ENCODE measurements at regions not wholly inside any gene's neighbourhood (a gene's known extent, or its start where the extent isn't known, plus 50 kb on each side); places are given as distances from the start of the nearest gene placed in this dataset.
"Not testable (repeated sequence)": the region's sequence is repeated elsewhere in the genome, so short reads cannot be mapped to it uniquely, and the experiment has no call there.

GRCh38 chr3:181210275-181210674 is 220.7 kb upstream of the DNAJC19 start:
- H3K27ac Mint-ChIP-seq, result no peak overlapping the region
- Histone ChIP-seq H3K27me3 (ENCODE audit: control insufficient read depth, insufficient read depth, low read length) (no peaks in the 10 kb centered on the region), H3K4me3 (ENCODE audit: low read depth, low read length) (no peak overlapping the region), H3K9me3 (ENCODE audit: control insufficient read depth in 2 of 2, low read length in 2 of 2) (no peaks in the 10 kb centered on the region), H3K36me3 (ENCODE audit: control insufficient read depth, insufficient read depth, low read length) (no peaks in the 10 kb centered on the region), H3K27ac (ENCODE audit: insufficient read depth, low read length, poor library complexity, severe bottlenecking) (no peak overlapping the region), H3K4me1 (ENCODE audit: control insufficient read depth, insufficient read depth, low read length, poor library complexity, severe bottlenecking) (no peaks in the 10 kb centered on the region)
- no peaks in the 10 kb centered on the region for H3K4me1 Mint-ChIP-seq
- H3K36me3 Mint-ChIP-seq, result no peaks in the 10 kb centered on the region
- H3K4me3 Mint-ChIP-seq, result no peak overlapping the region
- no peaks in the 10 kb centered on the region for H3K27me3 Mint-ChIP-seq
- ATAC-seq (ENCODE audit: low read depth in 2 of 2) (no peak), DNase-seq (peak in 1 of 3 donors; percentile 5)
- peaks cover 0 to 2% (median 0%) of the 10 kb centered on the region in 7 donors for H3K9me3 Mint-ChIP-seq

- no peak overlapping the region for H3K4me3 Mint-ChIP-seq
- no peaks in the 10 kb centered on the region for H3K36me3 ChIP-seq (ENCODE audit: control insufficient read depth, insufficient read depth, low read length)
- H3K4me3 ChIP-seq (ENCODE audit: low read depth, low read length), result no peak overlapping the region
- H3K4me1 ChIP-seq (ENCODE audit: control insufficient read depth, insufficient read depth, low read length, poor library complexity, severe bottlenecking), result no peaks in the 10 kb centered on the region
- no peak for ATAC-seq (ENCODE audit: low read depth in 2 of 2)
- no peaks in the 10 kb centered on the region for H3K27me3 Mint-ChIP-seq
- no peaks in the 10 kb centered on the region for H3K36me3 Mint-ChIP-seq
- H3K9me3 Mint-ChIP-seq, result peaks cover 0 to 12% (median 3%) of the 10 kb centered on the region in 7 donors
- H3K9me3 ChIP-seq (ENCODE audit: control insufficient read depth in 2 of 2, low read length in 2 of 2), result no peaks in the 10 kb centered on the region
- H3K27ac ChIP-seq (ENCODE audit: insufficient read depth, low read length, poor library complexity, severe bottlenecking), result no peak overlapping the region
- H3K27me3 ChIP-seq (ENCODE audit: control insufficient read depth, insufficient read depth, low read length), result no peaks in the 10 kb centered on the region
- H3K27ac Mint-ChIP-seq, result no peak overlapping the region
- DNase-seq, result no peak
- H3K4me1 Mint-ChIP-seq, result no peaks in the 10 kb centered on the region
Observed at GRCh38 chr3:181189556-181189955, 200.0 kb upstream of the DNAJC19 start.

- no peak overlapping the region for H3K4me3 Mint-ChIP-seq
Observed at GRCh38 chr3:181183764-181184163, 194.2 kb upstream of the DNAJC19 start.

GRCh38 chr3:181183057-181183456 is 193.5 kb upstream of the DNAJC19 start:
- not testable (repeated sequence) for H3K27me3 ChIP-seq (ENCODE audit: control insufficient read depth, insufficient read depth, low read length); H3K27ac ChIP-seq (ENCODE audit: insufficient read depth, low read length, poor library complexity, severe bottlenecking); H3K4me3 ChIP-seq (ENCODE audit: low read depth, low read length); H3K9me3 Mint-ChIP-seq; H3K36me3 Mint-ChIP-seq; H3K4me1 Mint-ChIP-seq; H3K36me3 ChIP-seq (ENCODE audit: control insufficient read depth, insufficient read depth, low read length); H3K27ac Mint-ChIP-seq; H3K4me3 Mint-ChIP-seq; H3K27me3 Mint-ChIP-seq; H3K4me1 ChIP-seq (ENCODE audit: control insufficient read depth, insufficient read depth, low read length, poor library complexity, severe bottlenecking); DNase-seq; ATAC-seq (ENCODE audit: low read depth in 2 of 2); H3K9me3 ChIP-seq (ENCODE audit: control insufficient read depth in 2 of 2, low read length in 2 of 2)

More at GRCh38 chr3:181183764-181184163, 194.2 kb upstream of the DNAJC19 start:
- ATAC-seq (ENCODE audit: low read depth in 2 of 2) (no peak), DNase-seq (no peak)
- Mint-ChIP-seq H3K9me3 (peaks cover 0 to 3% (median 0%) of the 10 kb centered on the region in 7 donors), H3K27me3 (no peaks in the 10 kb centered on the region), H3K4me1 (no peaks in the 10 kb centered on the region), H3K36me3 (no peaks in the 10 kb centered on the region), H3K27ac (no peak overlapping the region)
- Histone ChIP-seq H3K4me3 (ENCODE audit: low read depth, low read length) (no peak overlapping the region), H3K4me1 (ENCODE audit: control insufficient read depth, insufficient read depth, low read length, poor library complexity, severe bottlenecking) (no peaks in the 10 kb centered on the region), H3K9me3 (ENCODE audit: control insufficient read depth in 2 of 2, low read length in 2 of 2) (no peaks in the 10 kb centered on the region), H3K27ac (ENCODE audit: insufficient read depth, low read length, poor library complexity, severe bottlenecking) (no peak overlapping the region), H3K36me3 (ENCODE audit: control insufficient read depth, insufficient read depth, low read length) (no peaks in the 10 kb centered on the region), H3K27me3 (ENCODE audit: control insufficient read depth, insufficient read depth, low read length) (no peaks in the 10 kb centered on the region)

GRCh38 chr3:181178991-181179390 is 189.5 kb upstream of the DNAJC19 start:
- Mint-ChIP-seq H3K4me3 (no peak overlapping the region), H3K4me1 (no peaks in the 10 kb centered on the region), H3K9me3 (peaks cover 0 to 3% (median 0%) of the 10 kb centered on the region in 7 donors), H3K27me3 (no peaks in the 10 kb centered on the region), H3K27ac (no peak overlapping the region), H3K36me3 (no peaks in the 10 kb centered on the region)
- no peaks in the 10 kb centered on the region for H3K9me3 ChIP-seq (ENCODE audit: control insufficient read depth in 2 of 2, low read length in 2 of 2)
- no peak overlapping the region for H3K4me3 ChIP-seq (ENCODE audit: low read depth, low read length)
- no peaks in the 10 kb centered on the region for H3K4me1 ChIP-seq (ENCODE audit: control insufficient read depth, insufficient read depth, low read length, poor library complexity, severe bottlenecking)
- H3K27me3 ChIP-seq (ENCODE audit: control insufficient read depth, insufficient read depth, low read length), result no peaks in the 10 kb centered on the region
- no peak overlapping the region for H3K27ac ChIP-seq (ENCODE audit: insufficient read depth, low read length, poor library complexity, severe bottlenecking)
- H3K36me3 ChIP-seq (ENCODE audit: control insufficient read depth, insufficient read depth, low read length), result no peaks in the 10 kb centered on the region
- no peak for ATAC-seq (ENCODE audit: low read depth in 2 of 2)
- no peak for DNase-seq

GRCh38 chr3:181176601-181177000 is 187.1 kb upstream of the DNAJC19 start:
- H3K4me1 Mint-ChIP-seq, result no peaks in the 10 kb centered on the region
- H3K36me3 Mint-ChIP-seq, result no peaks in the 10 kb centered on the region
- H3K27me3 Mint-ChIP-seq, result peaks cover 4% of the 10 kb centered on the region
- no peaks in the 10 kb centered on the region for H3K27me3 ChIP-seq (ENCODE audit: control insufficient read depth, insufficient read depth, low read length)
- no peak overlapping the region for H3K4me3 ChIP-seq (ENCODE audit: low read depth, low read length)
- DNase-seq, result peak in 1 of 3 donors; percentile 13
- no peak overlapping the region for H3K27ac ChIP-seq (ENCODE audit: insufficient read depth, low read length, poor library complexity, severe bottlenecking)
- H3K4me3 Mint-ChIP-seq, result no peak overlapping the region
- no peak for ATAC-seq (ENCODE audit: low read depth in 2 of 2)
- H3K9me3 ChIP-seq (ENCODE audit: control insufficient read depth in 2 of 2, low read length in 2 of 2), result no peaks in the 10 kb centered on the region
- no peaks in the 10 kb centered on the region for H3K36me3 ChIP-seq (ENCODE audit: control insufficient read depth, insufficient read depth, low read length)
- H3K9me3 Mint-ChIP-seq, result peaks cover 0 to 3% (median 0%) of the 10 kb centered on the region in 7 donors
- no peak overlapping the region for H3K27ac Mint-ChIP-seq
- H3K4me1 ChIP-seq (ENCODE audit: control insufficient read depth, insufficient read depth, low read length, poor library complexity, severe bottlenecking), result no peaks in the 10 kb centered on the region

- DNase-seq (no peak), ATAC-seq (ENCODE audit: low read depth in 2 of 2) (no peak)
- no peaks in the 10 kb centered on the region for H3K36me3 ChIP-seq (ENCODE audit: control insufficient read depth, insufficient read depth, low read length)
- H3K27ac ChIP-seq (ENCODE audit: insufficient read depth, low read length, poor library complexity, severe bottlenecking), result no peak overlapping the region
- Mint-ChIP-seq H3K4me1 (no peaks in the 10 kb centered on the region), H3K27me3 (peaks cover 6% of the 10 kb centered on the region), H3K9me3 (peaks cover 0 to 7% (median 0%) of the 10 kb centered on the region in 7 donors), H3K27ac (no peak overlapping the region), H3K36me3 (no peaks in the 10 kb centered on the region), H3K4me3 (no peak overlapping the region)
- no peaks in the 10 kb centered on the region for H3K27me3 ChIP-seq (ENCODE audit: control insufficient read depth, insufficient read depth, low read length)
- H3K4me1 ChIP-seq (ENCODE audit: control insufficient read depth, insufficient read depth, low read length, poor library complexity, severe bottlenecking), result no peaks in the 10 kb centered on the region
- no peaks in the 10 kb centered on the region for H3K9me3 ChIP-seq (ENCODE audit: control insufficient read depth in 2 of 2, low read length in 2 of 2)
- no peak overlapping the region for H3K4me3 ChIP-seq (ENCODE audit: low read depth, low read length)
Observed at GRCh38 chr3:181174676-181175233, 185.2 kb upstream of the DNAJC19 start.

- ATAC-seq (ENCODE audit: low read depth in 2 of 2), result no peak
Observed at GRCh38 chr3:181174022-181174421, 184.5 kb upstream of the DNAJC19 start.

More at GRCh38 chr3:181174022-181174421, 184.5 kb upstream of the DNAJC19 start:
- H3K4me3 Mint-ChIP-seq, result no peak overlapping the region
- H3K4me3 ChIP-seq (ENCODE audit: low read depth, low read length), result no peak overlapping the region
- no peaks in the 10 kb centered on the region for H3K4me1 ChIP-seq (ENCODE audit: control insufficient read depth, insufficient read depth, low read length, poor library complexity, severe bottlenecking)
- no peaks in the 10 kb centered on the region for H3K36me3 Mint-ChIP-seq
- H3K27ac Mint-ChIP-seq, result no peak overlapping the region
- no peak overlapping the region for H3K27ac ChIP-seq (ENCODE audit: insufficient read depth, low read length, poor library complexity, severe bottlenecking)
- DNase-seq, result no peak
- peaks cover 6% of the 10 kb centered on the region for H3K27me3 Mint-ChIP-seq
- H3K9me3 ChIP-seq (ENCODE audit: control insufficient read depth in 2 of 2, low read length in 2 of 2), result no peaks in the 10 kb centered on the region
- no peaks in the 10 kb centered on the region for H3K36me3 ChIP-seq (ENCODE audit: control insufficient read depth, insufficient read depth, low read length)
- H3K4me1 Mint-ChIP-seq, result no peaks in the 10 kb centered on the region
- H3K27me3 ChIP-seq (ENCODE audit: control insufficient read depth, insufficient read depth, low read length), result no peaks in the 10 kb centered on the region
- H3K9me3 Mint-ChIP-seq, result peaks cover 0 to 5% (median 0%) of the 10 kb centered on the region in 7 donors

All from CD4-positive, CD25-positive, alpha-beta regulatory T cell (primary cell).